ENCODE measurements at regions not wholly inside any gene's neighbourhood (a gene's known extent, or its start where the extent isn't known, plus 50 kb on each side); places are given as distances from the start of the nearest gene placed in this dataset.

GRCh38 chr12:61987173-61987572 is 273.0 kb upstream of the USP15 start:
- Histone ChIP-seq H3K9me3 (ENCODE audit: insufficient read depth, low read depth, low read length) (no peaks in the 10 kb centered on the region), H3K4me2 (ENCODE audit: low read depth, low read length, poor library complexity, severe bottlenecking) (no peak overlapping the region), H3K36me3 (ENCODE audit: insufficient read depth, low read length) (no peaks in the 10 kb centered on the region), H3K4me3 (ENCODE audit: low read length, poor library complexity, severe bottlenecking) (no peak overlapping the region), H3K9me2 (replicated peaks; ENCODE audit: low read depth, low read length) (no peaks in the 10 kb centered on the region), H3F3A (ENCODE audit: low read depth) (no peaks in the 10 kb centered on the region), H2AFZ (ENCODE audit: low read length) (no peak overlapping the region), H3K4me1 (ENCODE audit: insufficient read depth, low read length, poor library complexity, severe bottlenecking) (peaks cover 4% of the 10 kb centered on the region), H3K79me2 (ENCODE audit: insufficient read depth, low read length) (no peaks in the 10 kb centered on the region), H3K27me3 (ENCODE audit: insufficient read depth, low read length, poor library complexity, severe bottlenecking) (no peaks in the 10 kb centered on the region), H3K9ac (ENCODE audit: low read depth, low read length, poor library complexity, severe bottlenecking) (no peak overlapping the region), H4K20me1 (ENCODE audit: insufficient read depth, low read length, poor library complexity, severe bottlenecking) (no peaks in the 10 kb centered on the region)
- TF ChIP-seq CTCF (conservative IDR thresholded peaks at IDR 0.05; ENCODE audit: low read length) (no peak), EZH2phosphoT487 (IDR thresholded peaks at IDR 0.05; ENCODE audit: borderline replicate concordance) (no peak)

GRCh38 chr12:61991661-61992060 is 268.5 kb upstream of the USP15 start:
- Histone ChIP-seq H4K20me1 (ENCODE audit: insufficient read depth, low read length, poor library complexity, severe bottlenecking) (no peaks in the 10 kb centered on the region), H3K27me3 (ENCODE audit: insufficient read depth, low read length, poor library complexity, severe bottlenecking) (no peaks in the 10 kb centered on the region), H3K9me2 (replicated peaks; ENCODE audit: low read depth, low read length) (no peaks in the 10 kb centered on the region), H3K9ac (ENCODE audit: low read depth, low read length, poor library complexity, severe bottlenecking) (no peak overlapping the region), H3K4me2 (ENCODE audit: low read depth, low read length, poor library complexity, severe bottlenecking) (peak overlapping the region; percentile 10), H3K9me3 (ENCODE audit: insufficient read depth, low read depth, low read length) (no peaks in the 10 kb centered on the region), H3F3A (ENCODE audit: low read depth) (no peaks in the 10 kb centered on the region), H3K4me3 (ENCODE audit: low read length, poor library complexity, severe bottlenecking) (no peak overlapping the region), H3K4me1 (ENCODE audit: insufficient read depth, low read length, poor library complexity, severe bottlenecking) (peaks cover 4% of the 10 kb centered on the region), H3K36me3 (ENCODE audit: insufficient read depth, low read length) (no peaks in the 10 kb centered on the region), H3K79me2 (ENCODE audit: insufficient read depth, low read length) (no peaks in the 10 kb centered on the region), H2AFZ (ENCODE audit: low read length) (peak overlapping the region; percentile 57)
- no peak for TF ChIP-seq CTCF (conservative IDR thresholded peaks at IDR 0.05; ENCODE audit: low read length)

GRCh38 chr12:61993734-61994345 is 266.4 kb upstream of the USP15 start:
- no peak overlapping the region for H3K4me3 ChIP-seq (ENCODE audit: low read length, poor library complexity, severe bottlenecking)

More at GRCh38 chr12:61993734-61994345, 266.4 kb upstream of the USP15 start:
- H2AFZ ChIP-seq (ENCODE audit: low read length), result no peak overlapping the region
- no peak overlapping the region for H3K9ac ChIP-seq (ENCODE audit: low read depth, low read length, poor library complexity, severe bottlenecking)
- TF ChIP-seq EZH2phosphoT487 (IDR thresholded peaks at IDR 0.05; ENCODE audit: borderline replicate concordance) (no peak), CTCF (conservative IDR thresholded peaks at IDR 0.05; ENCODE audit: low read length) (peak; percentile 85)
- peaks cover 4% of the 10 kb centered on the region for H3K4me1 ChIP-seq (ENCODE audit: insufficient read depth, low read length, poor library complexity, severe bottlenecking)
- H3K4me2 ChIP-seq (ENCODE audit: low read depth, low read length, poor library complexity, severe bottlenecking), result no peak overlapping the region
- no peaks in the 10 kb centered on the region for H3F3A ChIP-seq (ENCODE audit: low read depth)
- no peaks in the 10 kb centered on the region for H4K20me1 ChIP-seq (ENCODE audit: insufficient read depth, low read length, poor library complexity, severe bottlenecking)
- H3K9me3 ChIP-seq (ENCODE audit: insufficient read depth, low read depth, low read length), result no peaks in the 10 kb centered on the region
- H3K27me3 ChIP-seq (ENCODE audit: insufficient read depth, low read length, poor library complexity, severe bottlenecking), result no peaks in the 10 kb centered on the region
- no peaks in the 10 kb centered on the region for H3K36me3 ChIP-seq (ENCODE audit: insufficient read depth, low read length)
- H3K79me2 ChIP-seq (ENCODE audit: insufficient read depth, low read length), result no peaks in the 10 kb centered on the region
- no peaks in the 10 kb centered on the region for H3K9me2 ChIP-seq (replicated peaks; ENCODE audit: low read depth, low read length)

All from Loucy (cell line).